HG03571 (cell line): ENCODE measurements at regions not wholly inside any gene's neighbourhood (a gene's known extent, or its start where the extent isn't known, plus 50 kb on each side); places are given as distances from the start of the nearest gene placed in this dataset.

Source experiments
- ATAC-seq: cut with Tn5 transposase; IDR thresholded peaks from one replicate; pipeline ENCODE4 v1.9.1; 2021; ENCODE audit not compliant: unreplicated experiment

DNA sequence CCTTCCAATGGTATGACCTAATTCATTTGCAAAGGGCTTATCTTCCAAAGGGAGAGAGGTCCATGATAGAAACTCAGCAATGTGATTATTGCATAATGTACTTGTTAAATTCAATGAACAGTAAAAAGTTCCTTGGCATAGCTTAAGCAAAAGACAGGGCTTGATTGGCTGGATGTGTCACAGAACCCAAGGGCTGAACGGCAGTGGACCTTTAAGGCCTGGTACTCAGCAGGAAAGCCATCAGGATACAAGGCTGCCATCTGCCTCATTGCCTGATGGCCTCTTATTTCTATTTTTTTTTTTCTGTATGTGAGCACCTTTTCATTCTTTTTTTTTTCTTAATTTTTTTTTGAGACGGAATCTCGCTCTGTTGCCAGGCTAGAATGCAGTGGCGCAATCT is 208.9 kb upstream of the WSCD1 start:
- no peak for ATAC-seq

GRCh38 chr17:5861854-5862253 is 208.3 kb upstream of the WSCD1 start:
- no peak for ATAC-seq

DNA sequence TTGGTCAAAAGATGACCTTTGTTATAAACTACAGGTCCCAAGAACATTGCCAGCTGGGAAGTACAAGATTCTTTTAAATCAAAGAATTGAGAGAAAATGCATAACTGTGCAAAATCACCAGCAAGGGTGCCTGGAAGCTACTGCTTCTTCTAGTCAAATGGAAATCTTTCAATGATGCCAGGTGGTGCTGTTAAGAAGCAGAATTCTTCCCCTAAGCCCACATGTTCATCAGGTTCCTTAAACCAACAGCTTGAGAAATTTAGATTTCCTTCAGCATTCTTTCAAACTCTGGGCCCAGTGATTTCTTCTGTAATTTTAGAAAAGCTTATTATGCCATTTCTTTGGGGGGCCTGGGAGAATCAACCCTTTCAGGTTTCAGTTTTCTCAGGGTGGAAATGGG is 207.8 kb upstream of the WSCD1 start:
- no peak for ATAC-seq

DNA sequence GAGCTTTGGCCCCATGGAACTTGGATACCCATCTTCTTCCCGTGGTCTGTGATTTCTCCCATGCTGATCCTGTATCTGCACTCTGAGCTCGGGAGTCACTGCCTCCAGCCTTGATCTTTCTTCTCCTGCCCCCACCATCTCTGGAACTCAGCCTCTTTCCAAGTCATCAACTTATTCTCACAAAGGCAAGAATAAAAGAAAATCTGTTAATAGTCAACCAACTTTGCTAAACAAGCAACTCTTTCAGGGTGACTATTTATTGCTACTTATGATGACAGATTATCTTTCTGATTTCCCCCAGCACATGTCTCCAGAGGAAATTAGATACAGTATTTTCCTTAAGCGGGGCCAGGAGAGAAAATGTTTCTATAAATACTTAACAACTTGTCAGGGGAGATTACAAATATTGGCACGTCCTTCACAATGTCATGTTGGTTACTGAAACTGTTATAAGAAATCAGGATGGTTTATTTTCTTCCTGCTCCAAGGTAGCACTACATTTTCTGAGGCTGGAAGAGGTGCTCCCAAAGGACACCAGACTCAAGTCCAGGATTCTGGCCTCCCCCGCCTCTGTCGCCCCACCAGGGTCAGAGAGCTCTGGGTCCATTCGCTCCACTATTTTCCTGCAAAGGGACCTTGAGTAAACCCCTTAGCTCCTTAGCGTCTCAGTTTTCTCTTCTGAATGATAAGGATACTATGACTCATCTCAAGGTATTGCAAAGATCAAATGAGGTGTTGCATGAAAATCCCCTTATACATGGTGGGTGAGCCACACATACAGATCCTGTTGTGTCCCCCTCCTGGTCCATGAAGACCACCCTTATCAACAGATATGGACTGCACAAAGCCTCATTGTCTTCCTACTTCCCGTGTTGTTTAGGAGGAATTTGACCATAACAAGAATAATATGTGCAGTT is 205.2 kb upstream of the WSCD1 start:
- no peak for ATAC-seq

- no peak for ATAC-seq
These were observed 203.2 kb upstream of the WSCD1 start for GRCh38 chr17:5866978-5867377.

- no peak for ATAC-seq
These were observed 201.0 kb upstream of the WSCD1 start for GRCh38 chr17:5869041-5869745.

- ATAC-seq, result no peak
These were observed 199.8 kb upstream of the WSCD1 start for GRCh38 chr17:5870231-5870953.

DNA sequence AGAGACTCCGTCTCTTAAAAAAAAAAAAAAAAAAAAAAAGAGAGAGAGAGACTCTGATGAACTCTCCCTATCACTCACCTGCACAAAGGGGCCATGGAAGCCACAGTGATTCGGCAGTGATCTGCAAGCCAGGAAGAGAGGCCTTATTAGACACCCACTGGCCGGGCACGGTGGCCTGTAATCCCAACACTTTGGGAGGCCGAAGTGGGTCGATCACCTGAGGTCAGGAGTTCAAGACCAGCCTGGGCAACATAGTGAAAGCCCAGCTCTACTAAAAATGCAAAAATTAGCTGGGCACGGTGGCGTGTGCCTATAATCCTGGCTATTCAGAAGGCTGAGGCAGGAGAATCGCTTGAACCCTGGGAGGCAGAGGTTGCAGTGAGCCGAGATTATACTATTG is 198.5 kb upstream of the WSCD1 start:
- no peak for ATAC-seq

DNA sequence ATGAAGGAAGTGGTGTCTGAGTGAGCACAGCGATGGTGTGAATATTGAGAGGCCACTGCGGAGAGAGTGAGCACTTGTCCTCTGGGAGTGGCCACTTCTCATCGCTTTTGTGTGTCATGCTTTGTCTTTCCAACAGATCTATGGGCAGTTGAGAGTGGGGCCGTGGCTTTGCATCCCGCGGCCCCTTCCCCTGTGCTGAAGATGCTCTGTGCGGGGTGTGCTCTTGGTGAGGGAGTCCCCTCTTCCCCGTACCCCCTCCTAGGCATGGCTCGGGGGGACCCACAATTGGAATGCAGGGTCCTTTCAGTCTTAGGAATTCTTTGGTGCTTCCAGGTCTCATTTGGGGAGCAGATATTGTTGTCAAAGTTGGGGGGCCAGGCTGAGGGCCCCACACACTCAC is 197.3 kb upstream of the WSCD1 start:
- ATAC-seq, result no peak

DNA sequence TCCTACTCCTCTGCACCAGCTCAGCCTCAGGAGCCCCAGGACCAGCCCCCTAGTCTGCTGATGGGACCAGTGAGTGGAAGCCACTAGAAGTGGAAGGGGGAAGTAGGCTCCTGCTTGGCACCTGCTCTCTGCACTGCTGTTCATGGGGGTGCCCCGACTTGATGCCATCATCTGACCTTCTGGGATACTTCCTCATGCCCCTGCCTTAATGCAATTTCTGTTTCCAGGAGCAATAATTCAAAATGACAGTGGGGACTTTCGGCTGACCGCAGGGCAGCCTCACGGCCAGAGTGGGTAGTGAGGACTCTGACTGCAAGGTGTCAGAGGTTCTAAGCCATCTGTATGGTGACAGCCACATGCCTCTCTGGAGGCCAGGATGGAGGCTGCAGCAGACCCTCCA is 196.4 kb upstream of the WSCD1 start:
- no peak for ATAC-seq

- ATAC-seq, result no peak
These were observed 195.7 kb upstream of the WSCD1 start for GRCh38 chr17:5874486-5874885.

DNA sequence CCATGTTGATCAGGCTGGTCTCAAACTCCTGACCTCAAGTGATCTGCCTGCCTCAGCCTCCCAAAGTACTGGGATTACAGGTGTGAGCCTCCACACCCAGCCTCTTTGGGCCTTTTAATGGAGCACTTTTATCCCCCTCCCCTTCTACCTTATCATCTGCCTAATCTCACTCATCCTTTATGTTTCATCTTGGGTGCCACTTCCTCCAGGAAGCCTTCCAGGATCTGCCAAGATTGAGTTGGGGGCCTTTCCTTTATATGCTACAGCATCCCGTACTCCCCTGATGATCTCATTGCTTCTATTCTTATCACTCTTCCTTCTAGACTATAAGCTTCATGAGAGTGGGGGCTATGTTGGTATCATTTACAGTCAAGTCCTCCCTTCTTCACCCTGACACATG is 192.8 kb upstream of the WSCD1 start:
- ATAC-seq, result no peak

DNA sequence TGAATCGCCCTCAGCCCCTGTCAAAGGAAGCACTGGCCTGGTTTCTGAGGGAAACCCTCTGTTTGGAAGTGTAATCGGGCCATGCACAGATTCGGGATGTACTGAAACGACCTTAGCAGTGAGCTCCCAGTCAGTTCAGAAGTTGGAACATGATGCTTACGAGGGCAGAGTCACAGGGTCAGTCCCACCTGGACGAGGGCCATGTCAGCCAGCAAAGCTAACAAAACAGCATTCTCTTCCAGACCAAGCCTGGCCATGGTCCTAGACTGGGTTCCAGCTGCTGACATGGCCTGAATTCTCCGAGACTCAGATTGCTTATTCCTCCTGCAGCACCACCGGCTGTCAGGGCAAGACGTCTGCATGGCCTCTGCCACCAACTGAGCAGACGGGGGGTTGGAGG is 192.2 kb upstream of the WSCD1 start:
- no peak for ATAC-seq

DNA sequence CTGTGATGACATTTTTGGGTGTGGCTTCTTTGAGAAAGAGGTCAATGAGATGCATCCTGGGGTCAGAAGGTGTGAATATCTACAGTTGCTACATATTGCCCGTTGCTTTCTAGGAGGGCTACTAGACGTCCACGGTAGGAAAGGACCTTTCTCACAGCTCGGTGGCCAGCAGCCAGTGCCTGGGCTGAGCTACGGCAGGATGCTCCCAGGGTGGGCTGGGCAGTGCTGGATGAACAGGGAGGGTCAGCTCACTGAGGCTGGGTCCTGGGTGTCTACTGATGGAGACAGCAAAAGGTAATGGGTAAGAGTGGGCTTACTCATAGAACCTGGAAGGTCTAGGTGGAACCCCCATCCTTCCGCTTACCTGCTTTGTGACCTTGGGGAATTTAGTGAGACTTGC is 188.3 kb upstream of the WSCD1 start:
- no peak for ATAC-seq

- ATAC-seq, result no peak
These were observed 186.2 kb upstream of the WSCD1 start for GRCh38 chr17:5883775-5884665.

DNA sequence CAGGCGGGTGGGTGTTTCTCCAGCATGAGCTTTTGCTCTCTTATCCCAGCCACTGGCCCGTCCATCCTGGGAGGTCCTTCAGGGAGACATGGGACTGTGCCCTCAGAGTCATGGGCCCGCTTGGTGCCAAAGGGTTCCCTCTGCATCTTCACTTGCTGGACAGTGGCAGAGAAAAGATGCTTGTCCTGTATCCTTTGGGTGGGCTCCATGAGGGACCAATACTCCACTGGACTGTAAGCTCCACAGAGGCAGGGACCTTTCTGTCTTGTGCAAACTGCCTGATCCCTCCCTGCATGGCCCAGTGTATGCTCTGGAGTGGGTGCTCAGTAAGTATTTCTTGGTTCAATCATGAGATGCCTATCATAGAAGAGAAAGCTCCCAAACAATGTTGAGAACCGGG is 184.8 kb upstream of the WSCD1 start:
- no peak for ATAC-seq

DNA sequence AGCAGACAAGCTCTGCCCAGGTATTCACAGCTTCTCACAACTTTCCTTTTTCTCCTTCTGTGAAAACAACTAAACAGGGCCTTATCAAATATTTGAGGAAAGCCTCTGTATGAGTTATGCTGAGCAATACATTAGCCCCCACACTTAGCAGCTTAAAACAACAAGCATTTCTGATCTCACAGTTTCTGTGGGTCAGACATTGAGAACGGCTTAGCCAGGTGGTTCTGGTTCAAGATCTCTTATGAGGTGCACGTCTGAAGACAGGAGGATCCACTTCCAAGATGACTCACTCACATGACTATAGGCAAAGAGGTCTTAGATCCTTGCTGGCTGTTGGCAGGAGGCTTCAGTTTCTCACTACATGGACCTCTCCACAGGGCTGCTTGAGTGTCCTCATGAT is 181.4 kb upstream of the WSCD1 start:
- ATAC-seq, result no peak

DNA sequence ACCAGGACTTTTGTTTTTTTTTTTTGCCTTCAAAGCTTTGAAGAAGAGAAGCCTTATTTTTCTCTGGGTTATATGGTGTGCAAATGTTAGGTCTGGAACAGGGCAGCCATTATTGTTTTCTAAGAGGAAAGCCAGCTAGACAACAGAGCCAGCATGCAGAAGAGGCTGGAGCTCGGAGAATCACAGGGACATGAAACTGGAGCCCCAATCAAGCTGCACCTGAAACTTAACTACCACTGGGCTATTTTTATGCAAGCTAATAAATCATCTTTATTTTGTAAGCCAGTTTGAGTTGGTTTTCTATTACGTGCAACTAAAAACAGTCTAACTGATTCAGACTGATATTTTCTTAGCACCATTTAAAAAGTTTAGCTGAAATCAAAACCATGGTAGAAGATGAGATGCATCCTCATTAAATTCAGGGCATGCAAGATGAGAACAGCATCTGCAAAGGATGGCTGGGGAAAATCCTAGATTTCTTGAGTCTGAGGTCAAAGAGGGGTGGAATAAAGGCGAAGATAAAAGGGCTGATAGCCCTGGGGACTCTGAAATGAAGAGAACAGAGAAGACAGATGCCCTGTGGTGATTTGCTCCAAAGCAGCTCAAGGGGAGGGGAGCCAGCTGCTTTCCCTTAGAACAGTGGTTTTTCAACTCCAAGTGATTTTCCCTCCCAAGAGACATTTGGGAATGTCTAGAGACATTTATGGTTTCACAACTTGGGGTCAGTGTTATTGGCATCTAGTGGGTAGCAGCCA is 177.1 kb upstream of the WSCD1 start:
- no peak for ATAC-seq

GRCh38 chr17:5893741-5894140 is 176.4 kb upstream of the WSCD1 start:
- no peak for ATAC-seq

- no peak for ATAC-seq
These were observed 174.9 kb upstream of the WSCD1 start for GRCh38 chr17:5895276-5895675.
